ENCODE measurements at regions not wholly inside any gene's neighbourhood (a gene's known extent, or its start where the extent isn't known, plus 50 kb on each side); places are given as distances from the start of the nearest gene placed in this dataset.
"Not testable (repeated sequence)": the region's sequence is repeated elsewhere in the genome, so short reads cannot be mapped to it uniquely, and the experiment has no call there.

DNA sequence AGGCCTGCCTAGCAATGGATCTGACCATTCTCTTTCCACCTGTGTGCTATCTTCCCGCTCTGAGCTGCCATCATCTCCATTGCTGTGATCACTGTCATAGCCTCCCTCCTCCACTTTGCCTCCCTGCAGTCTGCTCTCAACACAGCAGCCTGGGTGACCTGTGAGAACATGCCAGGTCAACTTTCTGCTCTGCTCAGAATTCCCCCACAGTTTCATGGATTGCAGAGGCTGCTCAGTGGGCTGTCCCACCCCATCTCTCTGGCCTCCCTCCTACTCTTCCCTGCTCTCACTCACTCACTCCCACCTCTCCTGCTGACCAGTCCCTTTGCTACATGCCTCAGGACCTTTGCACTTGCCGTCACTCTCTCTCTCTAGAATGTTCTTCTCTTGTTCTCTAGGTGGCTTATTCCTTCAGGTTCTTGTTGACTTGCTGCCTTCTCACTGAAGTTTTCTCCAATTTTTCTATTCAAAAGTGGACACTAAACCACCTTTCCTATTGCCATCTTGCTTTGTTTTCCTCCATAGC lies 159.9 kb downstream of the CD83 start:
- no peak for DNase-seq

- no peak for DNase-seq
Observed at GRCh38 chr6:14278006-14278405, 160.4 kb downstream of the CD83 start.

- no peak for DNase-seq
Observed at GRCh38 chr6:14278446-14278845, 160.9 kb downstream of the CD83 start.

- no peak for DNase-seq
Observed at GRCh38 chr6:14280006-14280510, 162.5 kb downstream of the CD83 start.

DNA sequence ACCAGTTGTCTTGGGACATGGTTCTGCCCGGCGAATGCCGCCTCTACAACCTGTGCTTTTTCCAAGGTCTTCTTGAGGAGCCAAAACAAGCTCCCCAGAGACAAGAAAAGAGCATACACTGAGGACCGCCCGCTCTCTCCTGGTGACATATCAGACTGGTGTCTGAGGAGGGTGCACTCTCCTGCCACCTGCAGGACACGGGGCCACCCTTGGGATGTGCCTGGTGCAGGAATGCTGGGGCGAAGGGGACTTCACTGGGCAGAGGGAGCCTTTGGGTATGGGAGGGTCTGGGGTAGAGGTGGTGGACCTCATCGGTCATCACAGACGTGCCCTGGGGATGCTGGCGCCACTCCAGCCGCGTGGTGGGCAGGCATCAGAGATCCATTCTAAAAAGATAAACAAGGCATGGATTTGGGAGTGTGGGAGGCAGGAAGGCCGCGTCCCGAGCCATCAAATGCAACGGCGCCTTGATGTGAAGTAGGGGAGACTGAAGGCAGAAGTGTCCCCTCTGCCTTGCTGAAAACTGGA lies 163.3 kb downstream of the CD83 start:
- DNase-seq: no peak

DNA sequence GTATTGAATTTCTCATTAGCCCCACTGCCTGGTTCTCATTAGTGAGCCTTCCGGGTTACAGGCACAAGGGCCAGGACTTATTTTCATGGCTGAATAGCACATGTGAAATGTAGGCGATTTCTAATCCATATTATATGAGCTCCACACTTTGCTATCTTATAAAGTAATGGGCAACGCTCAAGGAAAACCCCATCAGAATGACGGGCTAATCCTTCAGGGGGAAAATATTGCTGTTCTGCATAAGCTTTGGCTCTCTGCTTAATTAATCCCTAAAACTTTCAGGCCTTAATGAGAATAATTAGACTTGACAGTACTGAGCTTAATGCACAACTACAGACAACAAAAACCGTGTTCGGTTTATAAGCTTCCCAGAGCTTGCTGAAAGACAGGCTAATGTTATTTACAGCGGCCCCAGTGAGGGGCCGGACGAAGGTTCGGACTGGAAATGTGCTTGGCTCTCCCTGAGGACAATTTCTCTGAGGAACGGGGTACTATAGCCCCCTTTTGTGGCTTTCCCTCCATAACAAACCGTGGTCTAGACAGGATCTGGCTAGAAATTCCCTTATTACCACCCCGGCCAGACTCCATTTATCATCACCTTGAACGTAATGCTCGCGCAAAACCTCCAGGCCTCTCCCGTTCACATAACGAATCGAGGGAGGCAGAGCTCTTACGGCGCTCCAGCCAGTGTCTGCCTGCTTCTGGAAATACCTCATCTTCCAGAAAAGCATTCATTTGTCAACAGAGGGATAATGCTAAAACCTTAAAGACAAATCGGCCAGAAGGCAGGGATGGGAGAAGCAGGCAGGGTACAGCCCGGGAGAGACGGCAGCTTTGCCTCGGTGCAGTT lies 164.5 kb downstream of the CD83 start:
- no peak for DNase-seq

- DNase-seq: no peak
Observed at GRCh38 chr6:14282854-14283505, 165.4 kb downstream of the CD83 start.

DNA sequence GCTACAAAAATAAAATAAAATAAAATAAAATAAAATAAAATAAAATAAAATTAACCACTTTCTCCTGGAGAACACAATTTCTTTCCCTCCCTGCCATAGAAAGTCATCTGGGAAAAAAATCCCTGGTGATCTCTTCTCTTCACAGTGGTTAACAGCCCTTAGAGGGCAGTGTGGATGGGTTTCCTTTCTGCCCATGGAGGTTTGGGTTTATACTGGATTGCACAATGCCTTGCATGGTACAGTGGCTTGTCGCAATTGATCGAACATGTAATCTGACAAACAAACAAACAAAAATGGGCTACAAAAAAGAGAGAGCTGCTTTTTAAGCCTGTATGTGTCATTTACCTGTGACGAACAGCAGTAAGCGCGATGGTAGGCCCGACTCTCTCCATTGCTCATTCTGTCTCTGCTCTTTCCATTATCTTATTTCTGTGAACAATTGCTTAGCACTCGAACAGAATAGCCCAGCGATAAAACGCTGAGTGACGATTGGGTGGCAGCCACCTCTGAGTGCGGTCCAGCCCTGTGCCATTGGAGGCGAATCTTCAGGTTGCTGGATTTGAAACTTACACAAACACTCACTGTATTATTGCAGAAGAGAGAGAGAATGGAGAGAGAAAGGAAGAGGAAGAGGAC lies 166.1 kb downstream of the CD83 start:
- no peak for DNase-seq

- no peak for DNase-seq
Observed at GRCh38 chr6:14284969-14285590, 167.5 kb downstream of the CD83 start.

DNA sequence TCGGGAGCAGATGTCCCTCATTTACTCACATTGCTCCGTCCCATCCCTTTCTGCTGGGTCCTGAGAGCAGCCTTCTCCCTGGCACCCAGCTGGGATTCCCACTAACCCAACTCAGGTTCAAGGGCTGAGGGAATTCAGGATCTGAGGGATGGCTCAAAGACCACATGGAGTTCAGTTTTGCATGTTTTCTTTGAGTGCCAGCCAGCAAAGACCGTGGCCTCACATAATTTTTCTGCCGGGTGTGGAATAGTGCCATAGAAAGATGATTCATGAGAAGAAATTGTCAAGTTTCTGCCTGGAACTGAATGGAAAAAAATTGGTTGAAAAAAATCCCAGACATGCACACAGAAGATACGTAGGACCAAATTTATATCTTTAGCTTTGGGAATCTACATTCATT lies 168.6 kb downstream of the CD83 start:
- no peak for DNase-seq

DNA sequence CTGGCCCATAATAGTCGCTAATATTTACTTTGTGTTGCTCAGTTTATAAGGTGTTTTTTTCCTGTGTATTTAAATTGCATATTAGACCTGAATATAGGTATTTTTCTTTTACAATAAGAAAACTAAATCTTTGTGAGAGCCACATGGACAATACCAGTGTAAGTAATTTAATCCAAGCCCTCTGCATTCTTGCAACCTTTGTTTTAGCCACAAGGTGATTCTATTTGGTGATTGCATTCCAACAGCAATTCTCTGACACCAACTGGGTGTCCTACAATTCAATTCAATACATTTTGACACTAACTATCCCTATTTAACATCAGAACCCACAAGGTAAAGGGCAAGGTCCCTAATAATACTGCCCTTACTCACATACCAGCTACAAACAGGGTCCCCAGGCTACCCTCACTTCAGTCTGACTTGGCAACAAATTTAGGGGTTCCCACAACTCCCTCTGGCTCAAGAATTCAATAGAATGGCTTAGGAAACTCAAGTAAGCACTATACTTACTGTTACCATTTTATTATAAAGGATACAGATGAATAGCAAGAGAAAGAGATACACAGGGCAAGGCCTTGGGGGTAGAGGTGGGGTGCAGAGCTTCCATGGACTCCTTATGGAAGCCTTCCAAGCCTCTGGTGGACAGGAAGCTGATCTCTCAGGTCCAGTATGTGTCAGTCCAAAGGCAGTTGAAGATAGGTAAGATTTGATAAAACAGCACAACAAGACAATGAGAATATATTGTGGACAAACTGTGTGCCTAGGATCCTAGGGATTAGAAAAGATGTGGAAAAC lies 169.3 kb downstream of the CD83 start:
- DNase-seq: no peak

DNA sequence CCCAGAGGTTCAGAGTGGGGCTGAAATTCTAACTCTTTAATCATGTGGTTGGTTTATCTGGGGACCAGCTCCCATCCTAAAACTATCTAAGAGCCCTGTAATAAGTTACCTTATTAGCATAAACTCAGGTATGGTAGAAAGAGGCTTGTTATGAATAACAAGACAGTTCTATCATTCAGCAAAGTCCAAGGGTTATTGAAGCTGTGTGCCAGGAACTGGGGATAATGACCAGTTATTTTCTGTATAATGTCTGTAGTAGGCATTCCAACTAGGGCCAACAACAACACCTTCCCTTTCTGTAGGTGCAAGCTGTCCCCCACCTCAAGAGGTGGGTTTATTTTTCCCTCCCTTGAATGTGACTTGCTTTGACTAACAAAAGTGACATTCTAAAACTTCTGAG lies 170.1 kb downstream of the CD83 start:
- no peak for DNase-seq

GRCh38 chr6:14288910-14289309 lies 171.3 kb downstream of the CD83 start:
- DNase-seq: no peak

DNA sequence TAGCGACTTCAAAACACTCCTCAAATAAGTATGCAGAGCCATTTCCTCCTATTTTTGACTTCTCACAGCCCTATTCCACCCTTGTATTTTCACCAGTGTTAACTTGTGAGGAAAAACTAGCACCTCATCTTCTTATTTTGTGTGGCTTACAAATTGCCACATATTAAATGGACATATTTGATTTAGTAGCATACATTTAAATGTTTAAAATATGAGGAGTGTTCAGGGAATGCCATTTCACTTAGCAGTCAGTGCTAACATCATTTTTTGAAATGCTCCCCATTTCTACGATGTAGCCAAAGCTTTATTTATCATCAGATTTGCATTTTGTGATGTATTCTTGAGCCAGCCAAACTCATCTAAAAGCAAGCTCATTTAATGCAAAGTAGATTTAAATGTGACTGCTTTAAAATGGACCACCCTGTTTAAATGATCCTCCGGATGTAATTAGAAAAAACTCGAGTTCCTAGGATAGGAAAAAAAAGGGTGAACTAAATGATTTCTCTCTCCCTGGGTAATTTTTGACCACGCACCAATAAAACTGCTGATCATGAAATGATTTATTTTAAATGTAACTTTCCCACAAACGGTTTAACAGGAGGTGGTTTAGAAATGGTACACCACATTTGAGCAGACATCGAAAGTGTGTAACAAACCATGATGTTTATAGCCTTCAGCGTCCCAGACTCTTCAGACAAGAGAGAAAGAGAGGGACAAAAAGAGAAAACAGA lies 172.6 kb downstream of the CD83 start:
- DNase-seq: no peak

DNA sequence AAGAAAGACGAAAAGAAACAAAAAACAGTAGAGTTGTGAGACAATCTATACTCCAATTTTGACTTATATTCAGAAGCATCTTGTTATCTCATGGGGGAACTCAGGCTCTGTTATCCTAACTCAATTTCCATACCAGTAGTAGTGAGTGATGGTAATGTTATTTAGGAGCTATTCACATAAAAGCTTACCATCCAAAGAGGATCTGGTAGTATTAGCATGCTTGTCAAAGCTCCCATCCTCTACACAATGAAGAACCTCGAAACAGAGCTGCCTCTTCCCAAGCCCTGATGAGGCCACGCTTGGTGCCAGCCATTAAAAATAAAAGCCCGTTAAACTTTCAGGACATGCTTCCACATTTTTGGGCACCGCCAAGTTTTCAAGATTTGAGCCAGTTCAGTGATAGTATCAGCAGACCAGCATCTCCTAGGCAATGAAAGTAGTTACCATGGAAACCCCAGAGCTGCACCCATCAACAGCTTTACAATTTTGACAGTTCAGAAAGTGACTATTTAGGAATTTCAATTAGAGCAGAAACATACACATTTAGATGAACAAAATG lies 173.3 kb downstream of the CD83 start:
- DNase-seq: no peak

DNA sequence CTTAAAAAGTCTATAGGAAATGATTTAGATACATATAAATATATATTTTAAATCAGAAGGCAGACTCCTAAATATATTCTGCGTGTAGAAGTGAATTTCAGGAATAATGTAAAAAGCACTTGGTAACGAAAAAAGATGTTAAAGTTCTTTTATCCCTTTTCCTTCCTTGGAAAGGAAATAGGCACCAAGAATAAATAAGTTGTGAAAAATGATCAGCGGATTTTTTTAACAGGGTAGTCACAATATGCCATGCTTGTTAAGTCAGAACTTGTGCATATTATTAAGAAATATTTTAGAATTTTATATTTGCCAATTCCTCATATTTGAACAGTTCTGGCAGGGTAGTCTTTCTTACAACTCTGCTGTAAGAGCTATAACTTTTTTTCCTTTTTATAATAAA lies 173.8 kb downstream of the CD83 start:
- DNase-seq: no peak

DNA sequence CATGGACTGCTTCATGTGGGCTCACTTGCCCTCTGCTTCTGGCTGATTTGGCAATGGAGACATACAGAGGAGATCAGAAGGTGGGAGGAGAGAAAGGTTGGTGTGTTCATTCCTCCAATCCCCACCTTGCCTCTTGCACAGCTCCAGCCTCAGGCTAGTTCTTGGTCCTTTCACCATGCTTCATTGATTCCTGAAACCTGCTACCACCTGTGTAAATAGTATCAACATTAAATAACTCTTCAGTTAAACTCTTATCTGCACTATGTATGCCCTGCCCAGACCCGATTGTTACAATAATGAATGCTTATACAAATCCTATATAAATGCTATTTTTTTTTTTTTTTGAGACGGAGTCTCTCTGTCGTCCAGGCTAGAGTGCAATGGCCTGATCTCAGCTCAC lies 174.5 kb downstream of the CD83 start:
- no peak for DNase-seq

DNA sequence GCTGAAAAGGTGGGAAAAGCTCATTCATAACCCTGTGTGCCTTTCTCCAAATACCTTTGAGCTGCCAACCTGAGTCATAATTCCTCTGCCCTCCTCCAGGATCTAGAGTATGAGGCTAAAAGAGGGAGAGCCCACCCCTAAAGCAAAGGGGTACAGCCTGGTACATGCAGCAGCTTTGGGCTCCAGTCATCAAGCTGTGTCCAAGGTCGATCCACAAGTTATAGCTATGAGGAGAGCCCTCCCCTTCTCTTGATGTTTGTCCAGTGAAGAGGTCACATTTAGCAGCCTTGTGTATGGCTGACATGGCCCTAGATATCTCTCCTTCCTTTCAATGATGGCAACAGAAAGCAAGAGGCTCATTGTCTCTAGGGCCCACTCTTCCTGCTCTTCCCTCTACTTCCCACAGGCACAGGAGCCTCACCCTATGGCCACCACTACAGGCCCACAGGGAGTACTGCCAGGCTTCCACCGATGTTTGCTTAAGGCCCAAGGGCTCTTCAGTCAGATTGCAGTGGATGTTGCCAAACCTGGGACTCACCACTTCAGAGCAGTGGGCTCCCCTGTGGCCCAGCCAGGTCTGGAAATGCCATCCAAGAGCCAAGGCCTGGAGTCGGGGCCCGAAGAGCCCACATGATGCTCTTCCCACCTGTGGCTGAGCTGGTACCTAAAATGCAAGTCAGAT lies 176.8 kb downstream of the CD83 start:
- no peak for DNase-seq

GRCh38 chr6:14296698-14297097 lies 179.1 kb downstream of the CD83 start:
- DNase-seq: not testable (repeated sequence)

DNA sequence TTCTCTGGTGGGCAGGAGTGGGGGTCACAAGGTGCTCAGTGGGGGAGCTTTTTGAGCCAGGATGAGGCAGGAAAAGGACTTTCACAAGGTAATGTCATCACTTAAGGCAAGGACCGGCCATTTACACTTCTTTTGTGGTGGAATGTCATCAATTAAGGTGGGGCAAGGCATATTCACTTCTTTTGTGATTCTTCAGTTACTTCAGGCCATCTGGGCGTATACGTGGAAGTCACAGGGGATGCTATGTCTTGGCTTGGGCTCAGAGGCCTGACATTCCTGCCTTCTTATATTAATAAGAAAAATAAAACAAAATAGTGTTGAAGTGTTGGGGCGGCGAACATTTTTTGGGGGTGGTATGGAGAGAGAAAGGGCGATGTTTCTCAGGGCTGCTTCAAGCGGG lies 179.5 kb downstream of the CD83 start:
- DNase-seq: not testable (repeated sequence)

Measured in NCI-H2171 (cell line).